OCI-LY3 (cell line): ENCODE measurements at regions not wholly inside any gene's neighbourhood (a gene's known extent, or its start where the extent isn't known, plus 50 kb on each side); places are given as distances from the start of the nearest gene placed in this dataset.

Experiments
- CTCF ChIP-seq: fragments of 200-600, 300-600 bp; sonication (generic); IDR thresholded peaks from 2 replicates; pipeline ENCODE4 v1.5.1; 2014; ENCODE audit warnings: antibody characterized with exemption, low read length, low read depth
- EZH2phosphoT487 ChIP-seq: fragments of 200-600 bp; shearing (Covaris generic); IDR thresholded peaks from 2 replicates; pipeline ENCODE4 v1.6.1; 2018; ENCODE audit warnings: antibody characterized with exemption, mixed run types, low read depth

- TF ChIP-seq CTCF, result no peak
- no peak for TF ChIP-seq EZH2phosphoT487
These were observed 565.7 kb downstream of the ZEB2 start for GRCh38 chr2:143954186-143954585.
